BE2C (cell line): ENCODE measurements at regions not wholly inside any gene's neighbourhood (a gene's known extent, or its start where the extent isn't known, plus 50 kb on each side); places are given as distances from the start of the nearest gene placed in this dataset.

Source experiments
- DNase-seq: peaks from one replicate; pipeline ENCODE4 v3.0.0-alpha.2; 2020
- H3K27me3 ChIP-seq: fragments of 250-450 bp; sonication (Bioruptor Pico); 2 replicates; pipeline ENCODE4 v1.5.1; 2020; ENCODE audit warnings: mild to moderate bottlenecking
- H3K36me3 ChIP-seq: fragments of 250-450 bp; sonication (Bioruptor Pico); 2 replicates; pipeline ENCODE4 v1.5.1; 2020; ENCODE audit warnings: mild to moderate bottlenecking
- H3K4me1 ChIP-seq: fragments of 250-450 bp; sonication (Bioruptor Pico); 2 replicates; pipeline ENCODE4 v1.5.1; 2020
- H3K4me3 ChIP-seq: 2 replicates; pipeline ENCODE4 v1.5.1; 2011; ENCODE audit warnings: low read depth, low read length
- H3K9me3 ChIP-seq: fragments of 250-450 bp; sonication (Bioruptor Pico); 2 replicates; pipeline ENCODE4 v1.5.1; 2020
- CTCF ChIP-seq: IDR thresholded peaks from 2 replicates; pipeline ENCODE4 v1.5.1; 2012; ENCODE audit warnings: mild to moderate bottlenecking, low read depth, low read length

- TF ChIP-seq CTCF: no peak
- H3K36me3 ChIP-seq: no peaks in the 10 kb centered on the region
- no peaks in the 10 kb centered on the region for H3K27me3 ChIP-seq
- no peaks in the 10 kb centered on the region for H3K4me1 ChIP-seq
- DNase-seq: no peak
- H3K9me3 ChIP-seq: no peaks in the 10 kb centered on the region
- no peak overlapping the region for H3K4me3 ChIP-seq
Measured at GRCh38 chr2:41970988-41971660, 76.7 kb upstream of the PKDCC start.

GRCh38 chr2:41972179-41972578 lies 75.6 kb upstream of the PKDCC start:
- no peak for DNase-seq
- no peaks in the 10 kb centered on the region for H3K4me1 ChIP-seq
- H3K9me3 ChIP-seq: no peaks in the 10 kb centered on the region
- no peak for TF ChIP-seq CTCF
- H3K27me3 ChIP-seq: no peaks in the 10 kb centered on the region
- no peak overlapping the region for H3K4me3 ChIP-seq
- H3K36me3 ChIP-seq: no peaks in the 10 kb centered on the region

- Histone ChIP-seq H3K36me3 (no peaks in the 10 kb centered on the region), H3K9me3 (no peaks in the 10 kb centered on the region), H3K4me3 (no peak overlapping the region), H3K4me1 (no peaks in the 10 kb centered on the region), H3K27me3 (no peaks in the 10 kb centered on the region)
- TF ChIP-seq CTCF: no peak
- no peak for DNase-seq
Measured at GRCh38 chr2:41972819-41973218, 75.0 kb upstream of the PKDCC start.

- H3K27me3 ChIP-seq: no peaks in the 10 kb centered on the region
- H3K9me3 ChIP-seq: no peaks in the 10 kb centered on the region
- no peaks in the 10 kb centered on the region for H3K36me3 ChIP-seq
- H3K4me3 ChIP-seq: no peak overlapping the region
- no peak for TF ChIP-seq CTCF
- no peak for DNase-seq
- H3K4me1 ChIP-seq: no peaks in the 10 kb centered on the region
Measured at GRCh38 chr2:41973871-41974270, 74.0 kb upstream of the PKDCC start.

- no peak for DNase-seq
- no peak for TF ChIP-seq CTCF
- H3K9me3 ChIP-seq: no peaks in the 10 kb centered on the region
- no peak overlapping the region for H3K4me3 ChIP-seq
- H3K27me3 ChIP-seq: no peaks in the 10 kb centered on the region
- H3K36me3 ChIP-seq: no peaks in the 10 kb centered on the region
- H3K4me1 ChIP-seq: no peaks in the 10 kb centered on the region
Measured at GRCh38 chr2:41981417-41981816, 66.4 kb upstream of the PKDCC start.

GRCh38 chr2:41985573-41986095 lies 62.2 kb upstream of the PKDCC start:
- H3K4me1 ChIP-seq: no peaks in the 10 kb centered on the region; the same call in none of the 2 replicates
- no peak overlapping the region for H3K4me3 ChIP-seq
- DNase-seq: no peak
- H3K36me3 ChIP-seq: no peaks in the 10 kb centered on the region
- no peaks in the 10 kb centered on the region for H3K9me3 ChIP-seq
- no peaks in the 10 kb centered on the region for H3K27me3 ChIP-seq
- no peak for TF ChIP-seq CTCF
